ENCODE measurements at regions not wholly inside any gene's neighbourhood (a gene's known extent, or its start where the extent isn't known, plus 50 kb on each side); places are given as distances from the start of the nearest gene placed in this dataset.

GRCh38 chr1:228854907-228855306, 119.6 kb downstream of the RHOU start:
- DNase-seq (ENCODE audit: low read depth) (no peak), FAIRE-seq (no peak)
- Histone ChIP-seq H3K36me3 (ENCODE audit: control insufficient read depth, insufficient read depth, low read length) (no peaks in the 10 kb centered on the region), H3K4me3 (ENCODE audit: low read depth, low read length) (no peak overlapping the region), H3K27me3 (ENCODE audit: control insufficient read depth, insufficient read depth, low read length) (peaks cover 4% of the 10 kb centered on the region)
- TF ChIP-seq, protein P1, sequence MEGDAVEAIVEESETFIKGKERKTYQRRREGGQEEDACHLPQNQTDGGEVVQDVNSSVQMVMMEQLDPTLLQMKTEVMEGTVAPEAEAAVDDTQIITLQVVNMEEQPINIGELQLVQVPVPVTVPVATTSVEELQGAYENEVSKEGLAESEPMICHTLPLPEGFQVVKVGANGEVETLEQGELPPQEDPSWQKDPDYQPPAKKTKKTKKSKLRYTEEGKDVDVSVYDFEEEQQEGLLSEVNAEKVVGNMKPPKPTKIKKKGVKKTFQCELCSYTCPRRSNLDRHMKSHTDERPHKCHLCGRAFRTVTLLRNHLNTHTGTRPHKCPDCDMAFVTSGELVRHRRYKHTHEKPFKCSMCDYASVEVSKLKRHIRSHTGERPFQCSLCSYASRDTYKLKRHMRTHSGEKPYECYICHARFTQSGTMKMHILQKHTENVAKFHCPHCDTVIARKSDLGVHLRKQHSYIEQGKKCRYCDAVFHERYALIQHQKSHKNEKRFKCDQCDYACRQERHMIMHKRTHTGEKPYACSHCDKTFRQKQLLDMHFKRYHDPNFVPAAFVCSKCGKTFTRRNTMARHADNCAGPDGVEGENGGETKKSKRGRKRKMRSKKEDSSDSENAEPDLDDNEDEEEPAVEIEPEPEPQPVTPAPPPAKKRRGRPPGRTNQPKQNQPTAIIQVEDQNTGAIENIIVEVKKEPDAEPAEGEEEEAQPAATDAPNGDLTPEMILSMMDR (IDR thresholded peaks at IDR 0.05; ENCODE audit: insufficient read depth, low read length, severe bottlenecking): no peak

DNA sequence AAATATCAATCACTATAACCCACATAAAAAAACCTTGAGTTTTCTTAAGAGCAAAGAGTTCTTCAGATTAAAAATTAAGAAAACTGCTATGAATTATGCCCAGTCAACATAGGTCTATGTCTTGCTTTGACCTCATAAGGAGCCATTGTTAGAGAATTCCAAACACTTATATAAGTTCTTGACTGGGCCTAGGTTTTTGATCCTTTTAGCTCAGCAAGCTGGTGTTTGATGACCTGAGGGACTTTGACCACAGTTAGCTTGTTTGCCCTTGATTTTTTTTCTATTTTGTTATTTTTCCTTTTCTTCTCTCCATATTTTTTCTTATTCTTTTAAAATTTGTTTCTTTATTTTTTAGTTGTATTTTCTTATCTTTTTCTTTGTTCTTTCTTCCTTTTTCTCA, 122.3 kb downstream of the RHOU start:
- TF ChIP-seq, protein P1 (IDR thresholded peaks at IDR 0.05; ENCODE audit: insufficient read depth, low read length, severe bottlenecking): no peak
- Histone ChIP-seq H3K36me3 (ENCODE audit: control insufficient read depth, insufficient read depth, low read length) (no peaks in the 10 kb centered on the region), H3K4me3 (ENCODE audit: low read depth, low read length) (no peak overlapping the region), H3K27me3 (ENCODE audit: control insufficient read depth, insufficient read depth, low read length) (peaks cover 4% of the 10 kb centered on the region)
- DNase-seq (ENCODE audit: low read depth) (no peak), FAIRE-seq (no peak)

- FAIRE-seq (peak; percentile 36), DNase-seq (ENCODE audit: low read depth) (peak; percentile 88)
- Histone ChIP-seq H3K27me3 (ENCODE audit: control insufficient read depth, insufficient read depth, low read length) (peaks cover 6% of the 10 kb centered on the region), H3K36me3 (ENCODE audit: control insufficient read depth, insufficient read depth, low read length) (no peaks in the 10 kb centered on the region), H3K4me3 (ENCODE audit: low read depth, low read length) (no peak overlapping the region)
- TF ChIP-seq, protein P1 (IDR thresholded peaks at IDR 0.05; ENCODE audit: insufficient read depth, low read length, severe bottlenecking): no peak
Observed at GRCh38 chr1:228860911-228861831, 125.9 kb downstream of the RHOU start.

DNA sequence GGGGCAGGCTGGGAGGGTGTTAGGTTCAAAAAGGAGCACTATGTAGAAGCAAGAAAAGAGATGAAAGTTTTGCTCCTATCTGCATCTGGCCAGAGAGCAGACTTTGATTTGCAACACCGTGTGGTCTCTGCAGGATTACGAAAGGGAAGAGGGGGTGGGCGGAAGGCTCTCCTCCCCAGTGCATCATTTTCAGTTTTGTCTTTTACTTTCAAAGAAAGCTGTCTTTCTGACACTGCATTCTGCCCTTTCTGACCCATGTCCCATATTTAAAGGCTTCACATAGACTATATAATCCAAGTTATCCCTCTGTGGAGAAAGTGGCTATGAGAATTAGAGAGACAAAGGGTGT, 126.5 kb downstream of the RHOU start:
- Histone ChIP-seq H3K27me3 (ENCODE audit: control insufficient read depth, insufficient read depth, low read length) (peaks cover 6% of the 10 kb centered on the region), H3K4me3 (ENCODE audit: low read depth, low read length) (no peak overlapping the region), H3K36me3 (ENCODE audit: control insufficient read depth, insufficient read depth, low read length) (no peaks in the 10 kb centered on the region)
- no peak for DNase-seq (ENCODE audit: low read depth)
- no peak for FAIRE-seq
- TF ChIP-seq, protein P1 (IDR thresholded peaks at IDR 0.05; ENCODE audit: insufficient read depth, low read length, severe bottlenecking): no peak

- TF ChIP-seq, protein P1 (IDR thresholded peaks at IDR 0.05; ENCODE audit: insufficient read depth, low read length, severe bottlenecking): no peak
- DNase-seq (ENCODE audit: low read depth) (no peak), FAIRE-seq (no peak)
- H3K27me3 ChIP-seq (ENCODE audit: control insufficient read depth, insufficient read depth, low read length): peaks cover 6% of the 10 kb centered on the region
- H3K4me3 ChIP-seq (ENCODE audit: low read depth, low read length): no peak overlapping the region
- no peaks in the 10 kb centered on the region for H3K36me3 ChIP-seq (ENCODE audit: control insufficient read depth, insufficient read depth, low read length)
Observed at GRCh38 chr1:228862542-228863505, 127.5 kb downstream of the RHOU start.

All from bronchial epithelial cell (primary cell).